Raji (cell line): ENCODE measurements at regions not wholly inside any gene's neighbourhood (a gene's known extent, or its start where the extent isn't known, plus 50 kb on each side); places are given as distances from the start of the nearest gene placed in this dataset.

ENCODE experiments used
- POLR2A ChIP-seq: IDR thresholded peaks from 2 replicates; pipeline ENCODE4 v1.6.1; 2011; ENCODE audit warnings: low read depth, low read length, control low read depth; ENCODE audit not compliant: insufficient read depth

DNA sequence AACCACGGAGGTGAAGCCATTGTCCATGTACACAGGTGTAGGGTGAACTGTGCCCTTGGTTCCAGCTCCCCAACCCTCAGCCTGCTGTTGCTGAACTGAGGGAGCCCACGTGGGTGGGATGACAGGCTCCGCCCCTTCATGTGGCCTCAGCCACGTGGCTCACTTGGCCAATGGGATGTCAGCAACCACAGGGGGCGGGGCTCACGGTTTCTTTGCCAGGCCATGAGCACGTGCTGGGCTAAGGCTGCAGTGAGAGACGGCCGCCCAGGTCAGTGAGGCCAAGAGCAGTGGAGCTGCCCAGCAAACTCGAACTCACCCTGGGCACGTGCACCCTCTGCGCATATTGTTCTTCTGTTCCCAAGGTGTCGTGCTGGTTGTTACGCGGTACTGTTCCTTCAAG, 282.6 kb downstream of the IRF8 start:
- no peak for TF ChIP-seq POLR2A

DNA sequence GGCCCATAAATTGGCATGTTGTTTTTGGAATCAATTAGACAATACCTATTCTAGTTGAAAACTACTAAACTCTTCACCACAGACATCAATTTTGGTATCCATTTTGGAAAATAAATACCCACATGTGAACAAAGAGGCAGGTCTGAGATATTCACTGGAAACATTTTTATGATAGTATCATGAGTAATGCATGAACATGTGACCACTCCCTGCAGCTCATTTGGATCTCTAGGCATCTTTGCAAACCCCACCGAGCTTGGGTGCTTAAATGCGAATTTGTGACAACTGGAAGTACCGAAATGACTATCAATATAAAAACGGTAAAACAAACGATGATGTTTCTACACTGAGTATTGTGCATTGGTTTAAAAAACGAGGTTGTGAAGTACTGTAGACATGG, 285.2 kb downstream of the IRF8 start:
- TF ChIP-seq POLR2A = no peak

- no peak for TF ChIP-seq POLR2A
Measured at GRCh38 chr16:86185089-86185488, 286.1 kb downstream of the IRF8 start.

- TF ChIP-seq POLR2A = no peak
Measured at GRCh38 chr16:86186313-86186712, 287.4 kb downstream of the IRF8 start.

DNA sequence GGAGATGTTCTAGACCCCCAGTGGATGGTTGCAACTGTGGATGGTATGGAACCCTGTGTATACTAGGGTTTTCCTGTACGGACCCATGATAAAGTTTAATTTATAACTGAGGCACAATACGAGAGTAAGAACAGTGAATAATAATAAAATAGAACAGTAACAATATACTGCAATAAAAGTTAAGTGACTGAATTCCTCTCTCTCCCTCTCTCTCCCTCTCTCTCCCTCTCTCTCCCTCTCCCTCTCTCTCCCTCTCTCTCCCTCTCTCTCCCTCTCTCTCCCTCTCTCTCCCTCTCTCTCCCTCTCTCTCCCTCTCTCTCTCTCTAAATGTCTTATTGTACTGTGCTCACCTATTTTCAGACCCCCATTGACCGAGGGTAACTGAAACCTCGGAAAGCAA, 291.0 kb downstream of the IRF8 start:
- no peak for TF ChIP-seq POLR2A

DNA sequence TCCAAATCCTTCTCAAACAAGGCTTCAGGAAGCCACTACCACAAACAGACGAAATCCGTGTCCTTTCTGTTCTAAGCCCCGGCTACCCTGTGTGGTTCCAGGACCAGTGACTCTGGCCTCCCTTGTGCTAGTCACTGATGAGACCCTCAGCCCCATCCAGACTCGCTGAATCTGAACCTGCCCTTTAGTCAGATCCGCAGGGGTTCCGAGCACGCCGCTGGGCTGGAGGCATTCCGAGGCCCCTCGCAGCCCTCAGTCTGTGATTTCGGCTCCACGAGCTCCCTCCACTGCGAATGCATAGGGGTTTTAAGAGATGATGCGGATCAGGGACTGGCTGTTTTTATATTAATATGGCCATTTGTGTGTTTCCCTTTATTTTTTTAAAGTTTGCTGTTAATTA, 292.7 kb downstream of the IRF8 start:
- no peak for TF ChIP-seq POLR2A

DNA sequence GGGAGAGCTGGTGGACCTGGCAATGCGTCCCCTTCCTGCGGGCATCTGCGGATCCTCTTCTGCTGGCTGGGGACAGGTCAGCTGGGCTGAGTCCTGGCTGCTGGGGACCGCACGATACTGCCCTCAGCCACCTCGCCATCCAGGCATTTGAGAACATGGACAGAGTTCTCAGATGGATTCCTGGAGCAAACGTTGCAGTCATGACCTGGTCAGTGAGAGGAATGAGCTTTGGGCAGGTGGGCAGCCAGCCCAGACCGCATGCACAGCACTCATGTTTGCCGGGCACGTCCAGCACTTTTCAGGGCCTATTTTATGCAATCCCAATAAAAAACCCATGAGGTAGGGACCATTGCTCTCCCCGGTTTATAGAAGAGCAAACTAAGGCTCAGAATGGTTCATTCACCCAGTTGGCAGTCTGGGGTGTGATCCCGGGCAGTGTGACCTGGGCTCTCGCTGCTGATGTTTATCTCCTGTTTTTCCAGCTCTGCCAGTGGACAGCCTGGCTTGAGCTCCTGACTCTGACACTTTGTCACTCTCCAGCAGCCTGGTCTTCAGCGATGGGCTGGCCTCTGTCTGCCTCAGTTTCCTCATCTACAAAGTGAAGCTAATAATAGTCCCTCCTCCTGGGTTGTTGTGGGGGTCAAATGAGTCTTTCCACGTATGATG, 294.7 kb downstream of the IRF8 start:
- TF ChIP-seq POLR2A = no peak

GRCh38 chr16:86195863-86196630, 297.1 kb downstream of the IRF8 start:
- no peak for TF ChIP-seq POLR2A

DNA sequence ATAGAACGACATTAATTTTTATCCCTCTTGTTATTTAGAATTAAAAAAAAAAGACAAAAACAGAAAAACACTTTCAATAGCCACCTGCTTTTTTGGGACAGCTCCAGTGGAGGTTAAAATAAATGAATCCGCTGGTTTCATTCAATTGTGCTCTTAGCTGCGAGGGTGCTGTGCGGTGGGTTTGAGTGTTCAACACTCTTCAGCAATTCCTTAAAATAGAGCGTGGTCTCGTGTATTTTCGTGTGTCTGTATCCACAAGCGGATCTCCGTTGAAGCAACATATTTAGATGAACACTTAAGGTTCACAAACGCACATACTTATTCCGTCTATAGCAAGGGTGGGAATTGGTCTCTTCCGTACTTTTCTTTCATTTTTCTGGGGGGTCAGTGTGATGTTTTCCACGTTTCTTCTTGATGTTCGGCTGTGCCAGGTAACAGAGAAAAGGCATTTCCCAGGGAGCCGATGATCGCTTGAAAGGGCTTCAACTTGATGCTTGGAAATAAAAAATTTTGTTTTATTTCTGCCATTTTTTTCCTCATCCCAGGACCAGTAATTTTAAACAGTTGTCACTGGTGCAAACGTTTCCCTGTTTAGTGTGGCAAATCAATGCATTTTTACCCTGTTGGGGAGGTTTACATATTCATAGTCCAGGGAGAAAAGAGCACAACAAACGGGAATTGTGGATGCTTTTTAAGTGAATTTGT, 297.9 kb downstream of the IRF8 start:
- TF ChIP-seq POLR2A = no peak

DNA sequence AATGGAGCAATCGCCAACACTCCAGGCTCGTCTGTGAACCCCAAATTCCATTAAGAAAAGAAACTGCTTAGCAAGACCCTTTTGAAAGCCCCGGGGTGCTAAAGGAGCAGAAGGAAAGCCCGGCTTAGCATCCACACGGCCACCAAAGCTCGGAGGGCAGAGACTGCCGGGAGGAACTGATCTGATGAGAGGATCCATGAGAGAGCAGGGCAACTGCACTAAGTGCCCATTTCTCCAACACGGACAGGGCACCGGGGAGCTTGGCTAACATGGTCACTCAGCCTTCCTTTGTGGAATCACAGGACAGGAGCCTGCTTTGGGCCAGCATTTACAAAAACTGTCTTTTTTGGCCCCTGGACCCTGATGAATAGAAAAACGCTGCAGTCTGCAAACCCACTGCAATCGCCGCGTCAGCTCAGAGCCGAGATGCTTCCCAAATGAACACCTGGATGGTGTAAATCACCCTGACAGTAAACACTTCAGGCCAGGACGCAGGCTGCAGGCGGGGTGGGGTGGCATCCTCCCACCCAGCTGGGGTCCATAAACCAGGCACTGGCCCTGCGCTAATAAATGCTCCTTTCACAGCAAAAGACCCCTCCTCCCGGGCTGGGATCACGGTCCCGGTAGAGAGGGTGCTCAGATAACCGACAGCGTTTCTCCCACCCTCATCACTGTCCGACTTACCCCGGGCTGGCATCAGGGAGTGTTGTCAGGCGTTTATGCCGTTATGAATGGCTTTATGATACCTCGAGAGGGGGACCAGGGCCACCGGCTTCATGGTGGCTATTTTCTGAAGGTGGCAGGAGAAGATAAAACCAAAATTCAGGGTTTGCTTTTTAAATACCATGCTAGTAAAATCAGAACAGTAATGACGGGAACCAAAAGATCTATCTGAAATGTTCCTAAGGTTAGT, 299.5 kb downstream of the IRF8 start:
- TF ChIP-seq POLR2A = no peak

DNA sequence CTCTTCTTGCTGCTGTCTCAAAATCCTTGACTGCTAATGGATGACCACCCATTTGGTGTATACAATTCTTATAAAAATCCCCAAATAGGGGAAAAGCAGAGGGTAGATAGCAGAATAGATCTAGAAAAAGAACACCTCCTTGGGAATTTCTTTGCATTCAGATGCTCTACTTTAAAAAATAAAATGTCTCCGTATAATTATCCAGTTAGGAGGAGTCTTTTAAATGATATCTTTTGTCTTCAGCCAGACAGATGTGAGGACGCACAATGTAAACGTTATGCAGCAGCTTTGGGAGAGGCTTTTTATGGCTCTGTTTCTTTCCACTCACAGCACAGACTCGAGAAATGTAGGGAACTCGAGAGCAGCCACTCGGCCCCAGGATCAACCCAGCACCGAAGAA, 300.2 kb downstream of the IRF8 start:
- TF ChIP-seq POLR2A = no peak

DNA sequence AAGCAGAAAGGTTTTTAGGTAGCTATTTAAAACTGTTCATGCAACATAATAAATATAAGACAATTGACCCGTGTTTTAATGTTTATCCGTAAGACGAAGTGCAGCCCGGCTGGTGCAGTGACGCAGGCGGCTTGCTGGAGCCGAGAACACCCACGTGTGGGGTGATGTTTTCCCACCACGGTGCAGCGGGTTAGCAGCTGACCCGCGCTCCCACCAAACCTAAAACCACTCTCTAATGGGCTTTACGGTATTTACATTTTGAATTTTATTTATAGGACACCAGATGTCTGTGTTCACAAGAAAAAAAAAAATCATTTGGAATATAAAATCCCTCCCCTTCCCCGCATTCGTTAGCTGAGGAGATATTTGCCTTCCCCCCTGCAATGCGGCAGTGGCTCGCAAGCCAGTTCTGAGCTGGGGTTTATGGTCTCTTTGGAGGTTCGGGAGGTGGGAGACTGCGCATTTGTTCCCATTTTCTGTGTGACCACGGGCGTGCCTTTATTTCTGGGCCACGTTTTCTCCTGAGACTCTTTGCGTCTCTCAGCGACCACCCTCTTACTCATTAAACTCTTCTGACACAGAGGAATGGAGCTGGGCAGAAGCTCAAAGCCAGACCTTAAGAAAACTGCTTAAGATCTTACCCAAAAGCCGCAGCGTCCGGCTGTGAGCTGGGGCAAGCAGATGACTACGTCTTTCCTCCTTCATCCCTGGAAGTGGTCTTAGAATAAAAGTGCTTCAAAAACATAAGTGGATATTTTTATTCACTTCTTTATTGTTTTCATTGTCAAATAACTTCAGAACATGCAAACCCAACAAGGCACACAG, 301.1 kb downstream of the IRF8 start:
- no peak for TF ChIP-seq POLR2A

DNA sequence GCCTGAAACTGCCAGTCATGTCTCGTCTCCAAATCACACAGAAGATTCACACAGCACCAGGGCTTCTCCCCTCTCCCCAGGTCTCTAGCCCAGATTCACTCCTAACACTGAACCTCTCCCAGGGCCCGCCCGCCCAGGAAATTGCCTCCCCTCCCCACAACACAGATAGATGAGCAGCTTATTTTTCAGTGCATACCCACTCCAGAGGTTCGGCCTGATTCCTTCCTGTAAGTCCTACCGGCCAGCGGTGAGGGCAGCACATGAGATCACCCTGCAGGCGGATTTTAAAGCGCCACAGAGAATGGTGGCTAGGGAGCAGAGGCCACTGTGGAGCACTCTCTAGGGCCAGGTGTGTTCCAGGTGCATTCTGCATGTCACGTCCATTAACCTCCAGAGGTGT, 301.8 kb downstream of the IRF8 start:
- no peak for TF ChIP-seq POLR2A

- TF ChIP-seq POLR2A = no peak
Measured at GRCh38 chr16:86201746-86202145, 302.8 kb downstream of the IRF8 start.
